NCI-H2171 (cell line): ENCODE measurements at regions not wholly inside any gene's neighbourhood (a gene's known extent, or its start where the extent isn't known, plus 50 kb on each side); places are given as distances from the start of the nearest gene placed in this dataset.

Experiments
- DNase-seq: peaks from one replicate; lab custom pipeline; 2025; lab: John Stamatoyannopoulos, UW

GRCh38 chrX:20374900-20375438 is 108.3 kb upstream of the RPS6KA3 start:
- DNase-seq = no peak

GRCh38 chrX:20374450-20374849 is 107.7 kb upstream of the RPS6KA3 start:
- no peak for DNase-seq

GRCh38 chrX:20373063-20373462 is 106.4 kb upstream of the RPS6KA3 start:
- DNase-seq = no peak

- DNase-seq = no peak
These were observed 105.8 kb upstream of the RPS6KA3 start for GRCh38 chrX:20372533-20372932.

- no peak for DNase-seq
These were observed 102.8 kb upstream of the RPS6KA3 start for GRCh38 chrX:20369468-20369867.

GRCh38 chrX:20364238-20364637 is 97.5 kb upstream of the RPS6KA3 start:
- DNase-seq = no peak

- DNase-seq = no peak
These were observed 96.6 kb upstream of the RPS6KA3 start for GRCh38 chrX:20363275-20363674.

- no peak for DNase-seq
These were observed 95.9 kb upstream of the RPS6KA3 start for GRCh38 chrX:20362268-20363267.

- no peak for DNase-seq
These were observed 95.2 kb upstream of the RPS6KA3 start for GRCh38 chrX:20361890-20362262.

GRCh38 chrX:20361081-20361889 is 94.6 kb upstream of the RPS6KA3 start:
- no peak for DNase-seq

- DNase-seq = no peak
These were observed 88.5 kb upstream of the RPS6KA3 start for GRCh38 chrX:20355187-20355586.

- no peak for DNase-seq
These were observed 87.8 kb upstream of the RPS6KA3 start for GRCh38 chrX:20354505-20354904.

- no peak for DNase-seq
These were observed 86.2 kb upstream of the RPS6KA3 start for GRCh38 chrX:20352935-20353336.

- no peak for DNase-seq
These were observed 85.8 kb upstream of the RPS6KA3 start for GRCh38 chrX:20352504-20352903.

- DNase-seq = no peak
These were observed 83.9 kb upstream of the RPS6KA3 start for GRCh38 chrX:20350596-20350995.

GRCh38 chrX:20348139-20348538 is 81.4 kb upstream of the RPS6KA3 start:
- no peak for DNase-seq

- no peak for DNase-seq
These were observed 80.8 kb upstream of the RPS6KA3 start for GRCh38 chrX:20347481-20347880.

- no peak for DNase-seq
These were observed 67.0 kb upstream of the RPS6KA3 start for GRCh38 chrX:20333672-20334071.

GRCh38 chrX:20330545-20330944 is 63.8 kb upstream of the RPS6KA3 start:
- DNase-seq = no peak

GRCh38 chrX:20329435-20329834 is 62.7 kb upstream of the RPS6KA3 start:
- DNase-seq = no peak

- no peak for DNase-seq
These were observed 59.2 kb upstream of the RPS6KA3 start for GRCh38 chrX:20325786-20326388.

GRCh38 chrX:20322887-20323286 is 56.2 kb upstream of the RPS6KA3 start:
- no peak for DNase-seq
